Kidney capillary endothelial cell (primary cell): ENCODE measurements at regions not wholly inside any gene's neighbourhood (a gene's known extent, or its start where the extent isn't known, plus 50 kb on each side); places are given as distances from the start of the nearest gene placed in this dataset.

Experiments
- DNase-seq: peaks from one replicate; pipeline ENCODE4 v3.0.0-alpha.2; 2018; ENCODE audit warnings: low spot score

- DNase-seq: no peak
Observed at GRCh38 chr9:119487118-119487827, 118.0 kb upstream of the BRINP1 start.

DNA sequence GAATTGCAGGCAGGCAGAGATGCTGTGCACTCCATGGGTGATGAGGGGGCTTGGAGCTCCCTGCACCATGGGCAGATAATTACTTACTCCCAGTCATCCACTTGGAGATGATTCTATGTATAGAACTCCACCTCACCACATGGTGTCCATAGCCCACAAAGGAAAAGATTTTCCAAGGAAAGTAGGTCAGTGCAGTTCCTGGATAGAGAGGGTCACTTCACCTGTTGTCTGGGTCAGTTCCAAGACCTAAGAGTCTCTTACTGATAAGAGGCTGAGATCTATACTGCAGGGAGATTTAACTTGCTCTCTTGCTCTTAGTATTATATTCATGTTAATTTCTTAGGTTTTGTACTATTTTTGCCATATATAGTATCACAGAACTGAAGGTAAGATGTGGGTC lies 113.9 kb upstream of the BRINP1 start:
- DNase-seq: no peak

DNA sequence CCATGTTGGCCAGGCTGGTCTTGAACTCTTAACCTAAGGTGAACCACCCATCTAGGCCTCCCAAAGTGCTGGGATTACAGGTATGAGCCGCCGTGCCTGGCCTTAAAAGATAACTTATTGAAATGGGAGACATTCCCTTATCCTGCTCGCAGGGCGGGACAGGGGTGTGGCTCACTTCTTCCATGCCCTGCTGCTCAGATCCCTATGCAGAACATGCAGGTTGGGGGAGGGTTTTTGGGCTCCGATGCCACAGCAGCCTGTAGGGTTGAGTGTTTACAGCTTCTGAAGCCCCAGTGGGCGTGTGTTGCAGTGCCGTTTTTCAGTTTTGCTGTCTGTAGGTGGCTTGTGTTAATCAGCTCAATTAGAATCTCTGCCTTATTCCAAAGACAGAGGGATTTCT lies 108.0 kb upstream of the BRINP1 start:
- DNase-seq: no peak

DNA sequence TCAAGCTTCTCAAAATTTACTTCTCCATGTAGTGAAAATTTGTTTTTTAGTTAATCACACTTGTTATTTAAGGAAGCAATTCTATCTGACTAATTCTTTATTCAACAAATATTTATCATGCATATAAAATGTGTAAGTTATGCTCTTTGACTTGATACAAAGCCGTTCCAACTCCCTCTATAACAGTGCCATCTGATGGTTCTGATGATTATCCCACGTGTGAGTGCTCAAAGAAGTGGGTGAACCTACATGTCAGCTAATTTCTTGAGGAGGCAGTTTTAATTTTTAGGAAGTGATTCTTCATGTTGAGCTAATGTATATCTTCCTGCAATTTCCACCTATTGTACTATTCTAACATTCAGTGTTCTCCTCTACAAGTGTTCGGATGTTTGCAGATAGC lies 88.8 kb upstream of the BRINP1 start:
- no peak for DNase-seq

- DNase-seq: no peak
Observed at GRCh38 chr9:119453980-119454379, 84.7 kb upstream of the BRINP1 start.

GRCh38 chr9:119453490-119453911 lies 84.3 kb upstream of the BRINP1 start:
- no peak for DNase-seq

DNA sequence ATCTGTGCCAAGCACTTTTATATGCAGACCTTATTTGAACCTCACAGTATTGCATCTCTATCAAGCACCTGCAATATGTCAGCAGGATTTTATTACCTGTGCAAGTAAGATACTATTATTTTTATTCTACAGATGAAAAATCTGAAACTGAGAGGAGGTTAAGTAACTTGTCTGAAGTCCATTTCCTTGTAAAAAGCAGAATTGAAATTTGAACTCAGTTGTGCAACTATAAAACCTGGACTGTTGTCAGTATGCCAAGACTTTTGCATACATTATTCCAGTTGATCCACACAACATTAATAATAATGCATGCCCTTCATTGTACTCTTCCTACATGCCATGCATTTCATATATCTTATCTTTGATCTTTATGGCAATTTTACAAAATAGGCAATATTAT lies 82.2 kb upstream of the BRINP1 start:
- no peak for DNase-seq

DNA sequence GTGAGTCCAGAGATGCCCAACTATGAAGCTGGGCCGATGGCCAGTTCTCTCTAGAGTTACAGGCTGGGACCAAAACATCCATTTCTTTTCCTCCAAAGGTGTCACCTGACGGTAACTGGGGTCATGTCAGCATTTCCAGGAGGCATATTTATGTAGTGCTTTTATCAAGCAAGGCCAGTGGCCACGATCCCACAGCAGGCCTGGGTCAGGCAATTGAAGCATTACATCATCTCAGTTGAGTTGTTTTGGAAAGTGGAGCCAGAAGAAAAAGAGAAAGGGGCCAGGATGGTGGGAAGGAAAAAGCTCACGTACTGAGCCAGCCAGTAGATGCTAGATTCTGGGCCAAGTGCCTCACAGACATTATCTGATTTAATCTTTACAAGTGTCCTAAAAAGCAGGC lies 73.9 kb upstream of the BRINP1 start:
- no peak for DNase-seq

GRCh38 chr9:119441832-119442231 lies 72.6 kb upstream of the BRINP1 start:
- DNase-seq: no peak

GRCh38 chr9:119441338-119441737 lies 72.1 kb upstream of the BRINP1 start:
- DNase-seq: no peak

GRCh38 chr9:119436261-119436660 lies 67.0 kb upstream of the BRINP1 start:
- no peak for DNase-seq

DNA sequence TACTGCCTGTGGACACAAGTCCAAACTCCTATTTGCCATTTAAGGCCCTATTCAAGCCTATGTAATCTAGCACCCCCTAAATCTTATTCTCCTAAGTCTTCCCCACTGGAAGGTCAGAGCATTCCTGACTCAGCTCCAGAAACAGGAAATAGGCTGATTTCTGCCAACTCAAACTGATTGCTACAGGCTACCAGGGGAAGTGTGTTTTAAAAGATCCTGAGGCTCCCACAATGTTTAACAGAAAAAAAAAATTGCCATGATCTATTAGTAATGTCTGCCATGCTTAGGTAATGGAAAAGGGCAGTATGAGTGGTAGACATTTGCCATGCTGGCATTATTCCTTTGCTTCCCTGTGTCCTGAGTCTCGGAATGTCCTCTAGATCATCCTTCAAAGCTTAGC lies 65.8 kb upstream of the BRINP1 start:
- DNase-seq: no peak

- no peak for DNase-seq
Observed at GRCh38 chr9:119432428-119432827, 63.2 kb upstream of the BRINP1 start.

DNA sequence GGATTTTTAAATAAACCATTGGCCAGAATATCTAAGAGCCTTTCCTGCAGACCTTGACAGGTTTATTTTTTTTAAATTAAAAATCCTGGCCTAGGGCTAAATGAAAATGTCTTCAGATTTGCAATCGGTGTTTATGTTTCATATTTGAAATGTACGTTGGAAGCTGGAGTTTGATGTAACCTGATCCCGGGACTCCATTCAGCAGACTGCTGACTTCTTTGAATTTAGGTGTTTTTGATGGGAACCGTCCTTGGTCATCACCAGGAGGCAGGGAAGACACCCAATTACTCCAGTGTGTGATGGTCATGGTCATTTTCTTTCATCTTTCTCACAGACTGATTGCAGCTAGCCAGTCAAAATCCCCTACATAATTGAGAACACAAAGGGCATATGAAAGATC lies 60.1 kb upstream of the BRINP1 start:
- no peak for DNase-seq

DNA sequence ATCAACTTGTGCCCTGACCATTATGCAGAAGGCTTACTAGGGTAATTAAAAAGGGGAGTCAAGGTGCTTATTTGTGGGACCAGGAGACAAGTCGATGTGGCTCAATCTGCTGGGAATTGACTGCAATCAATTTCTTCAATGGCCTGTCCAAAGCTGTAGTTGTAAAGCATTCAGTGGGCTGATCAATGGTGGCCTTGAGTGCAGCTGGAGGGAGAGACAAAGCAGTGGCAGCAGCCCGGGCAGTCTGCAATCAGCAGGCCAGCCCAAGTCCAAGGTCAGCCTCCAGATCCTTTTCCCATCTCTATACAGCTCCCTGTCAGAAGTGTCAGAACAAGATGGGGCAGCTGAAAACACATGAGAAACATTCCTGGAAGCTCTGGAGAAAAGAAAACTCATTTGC lies 51.0 kb upstream of the BRINP1 start:
- no peak for DNase-seq
